IMR-90 (cell line): ENCODE measurements at regions not wholly inside any gene's neighbourhood (a gene's known extent, or its start where the extent isn't known, plus 50 kb on each side); places are given as distances from the start of the nearest gene placed in this dataset.

Experiments used
- ATAC-seq: fragments of 200-7000 bp; cut with Tn5 transposase; 2 replicates; pipeline ENCODE4 v1.9.1; 2020; ENCODE audit warnings: low read depth, mild to moderate bottlenecking, moderate library complexity
- BruUV-seq: library from RNA; stranded (reverse); fragments of 400-500 nt; replicated peaks from 2 replicates; lab custom pipeline; 2021; lab: Mats Ljungman, UMichigan
- CTCF ChIA-PET: fragments of 300-600 bp; formaldehyde crosslinking; extraction: SDS; loops from one replicate; lab custom pipeline; 2021; ENCODE audit warnings: antibody characterized with exemption; lab: Yijun Ruan, JAX
- POLR2A ChIA-PET: fragments of 300-600 bp; sonication (Branson Sonifier 250); formaldehyde crosslinking; loops from one replicate; lab custom pipeline; 2022; ENCODE audit warnings: antibody characterized with exemption; ENCODE audit not compliant: unreplicated experiment; lab: Charles Lee
- DNase-seq: peaks from one replicate; pipeline ENCODE4 v3.0.0; 2013
- H2AFZ ChIP-seq: replicated peaks from 2 replicates; pipeline ENCODE3; 2013; ENCODE audit warnings: low read length, mild to moderate bottlenecking; ENCODE audit not compliant: poor library complexity
- H2AK5ac ChIP-seq: 2 replicates; pipeline ENCODE4 v1.6.1; 2013; ENCODE audit warnings: low read depth, low read length, inconsistent platforms
- H2AK9ac ChIP-seq: replicated peaks from 2 replicates; pipeline ENCODE3; 2013; ENCODE audit warnings: mild to moderate bottlenecking, low read depth, low read length, moderate library complexity; ENCODE audit not compliant: poor library complexity
- H2BK120ac ChIP-seq: 2 replicates; pipeline ENCODE4 v1.6.1; 2013; ENCODE audit warnings: low read depth, low read length, inconsistent platforms
- H2BK15ac ChIP-seq: 3 replicates; pipeline ENCODE4 v1.6.1; 2013; ENCODE audit warnings: low read depth, low read length, inconsistent platforms
- H2BK20ac ChIP-seq: 2 replicates; pipeline ENCODE4 v1.6.1; 2013; ENCODE audit warnings: low read depth, mild to moderate bottlenecking, inconsistent platforms, low read length, moderate library complexity
- H2BK5ac ChIP-seq: 2 replicates; pipeline ENCODE4 v1.6.1; 2013; ENCODE audit warnings: mild to moderate bottlenecking, low read depth, low read length, inconsistent platforms; ENCODE audit not compliant: poor library complexity, severe bottlenecking
- H3K14ac ChIP-seq: replicated peaks from 2 replicates; pipeline ENCODE4 v1.6.1; 2013; ENCODE audit warnings: low read depth, low read length, inconsistent platforms
- H3K18ac ChIP-seq: 2 replicates; pipeline ENCODE4 v1.6.1; 2013; ENCODE audit warnings: low read depth, low read length, control low read depth
- H3K23ac ChIP-seq: 2 replicates; pipeline ENCODE4 v1.6.1; 2013; ENCODE audit warnings: low read depth, low read length, inconsistent platforms
- H3K27ac ChIP-seq: 2 replicates; pipeline ENCODE4 v1.5.1; 2013; ENCODE audit warnings: mild to moderate bottlenecking, control low read depth, low read length; ENCODE audit not compliant: insufficient read depth
- H3K27me3 ChIP-seq: 2 replicates; pipeline ENCODE4 v1.6.1; 2013; ENCODE audit warnings: low read length; ENCODE audit not compliant: control insufficient read depth, insufficient read depth
- H3K36me3 ChIP-seq: 2 replicates; pipeline ENCODE4 v1.6.1; 2013; ENCODE audit warnings: low read length, mixed read lengths; ENCODE audit not compliant: control insufficient read depth, insufficient read depth
- H3K4ac ChIP-seq: 2 replicates; pipeline ENCODE4 v1.6.1; 2013; ENCODE audit warnings: low read depth, low read length, inconsistent platforms
- H3K4me1 ChIP-seq: 2 replicates; pipeline ENCODE4 v1.6.1; 2013; ENCODE audit warnings: low read length, mixed read lengths; ENCODE audit not compliant: control insufficient read depth, insufficient read depth
- H3K4me2 ChIP-seq: 2 replicates; pipeline ENCODE4 v1.6.1; 2013; ENCODE audit warnings: low read depth, mild to moderate bottlenecking, control low read depth, low read length, moderate library complexity
- H3K4me3 ChIP-seq: 2 replicates; pipeline ENCODE4 v1.5.1; 2013; ENCODE audit warnings: low read depth, mild to moderate bottlenecking, control low read depth, low read length, moderate library complexity; ENCODE audit not compliant: insufficient read depth
- H3K56ac ChIP-seq: 2 replicates; pipeline ENCODE4 v1.6.1; 2013; ENCODE audit warnings: low read length, inconsistent platforms; ENCODE audit not compliant: insufficient read depth; ENCODE audit errors: extremely low read depth
- H3K79me1 ChIP-seq, 2 experiments: 2 replicates each; pipeline ENCODE4 v1.6.1; 2013; ENCODE audit warnings: low read length in 2 of 2, inconsistent platforms in 1 of 2, low read depth in 1 of 2
- H3K9ac ChIP-seq: 2 replicates; pipeline ENCODE4 v1.6.1; 2013; ENCODE audit warnings: low read depth, low read length, control low read depth
- H3K9me1 ChIP-seq: 2 replicates; pipeline ENCODE4 v1.6.1; 2013; ENCODE audit warnings: low read length, inconsistent platforms; ENCODE audit not compliant: insufficient read depth
- H3K9me3 ChIP-seq: 2 replicates; pipeline ENCODE4 v1.6.1; 2013; ENCODE audit warnings: low read length; ENCODE audit not compliant: control insufficient read depth, insufficient read depth
- H4K20me1 ChIP-seq: 2 replicates; pipeline ENCODE4 v1.6.1; 2013; ENCODE audit warnings: low read length, inconsistent platforms; ENCODE audit not compliant: insufficient read depth
- H4K5ac ChIP-seq: 2 replicates; pipeline ENCODE4 v1.6.1; 2013; ENCODE audit warnings: mild to moderate bottlenecking, low read depth, low read length, control low read depth
- H4K8ac ChIP-seq, 2 experiments: 2 replicates each; pipeline ENCODE4 v1.6.1; 2013; ENCODE audit warnings: low read depth in 2 of 2, low read length in 2 of 2, control low read depth in 1 of 2, inconsistent platforms in 1 of 2
- H4K91ac ChIP-seq: 2 replicates; pipeline ENCODE4 v1.6.1; 2013; ENCODE audit warnings: low read depth, low read length, inconsistent platforms; ENCODE audit not compliant: insufficient read depth
- POLR2A ChIP-seq: IDR thresholded peaks from 2 replicates; pipeline ENCODE4 v1.6.1; 2012; ENCODE audit warnings: mild to moderate bottlenecking, low read depth, low read length
- RCOR1 ChIP-seq: IDR thresholded peaks from 2 replicates; pipeline ENCODE4 v1.6.1; 2012; ENCODE audit warnings: mild to moderate bottlenecking, low read length, improper control_type of control experiment; ENCODE audit not compliant: insufficient replicate concordance
- WGBS, 2 experiments: methylation state at CpG; one replicate each; pipeline versions ENCODE4 v1.1.5 to v1.1.7; 2013; ENCODE audit warnings: missing lambda C conversion rate in 2 of 2; ENCODE audit not compliant: insufficient read length in 1 of 2; ENCODE audit errors: extremely low coverage in 2 of 2; 5-methylcytosine and 5-hydroxymethylcytosine counted together
- dilution Hi-C: fragments of 300-500 bp; cut with HindIII; formaldehyde crosslinking; loops from one replicate; pipeline ENCODE4 v1.14.3; 2018; ENCODE audit warnings: low sequenced_read_pairs; ENCODE audit not compliant: unreplicated experiment
- in situ Hi-C: fragments of 300-500 bp; cut with MboI; formaldehyde crosslinking; loops from 3 replicates; pipeline ENCODE4 v1.14.3; 2019; ENCODE audit warnings: low sequenced_read_pairs, inconsistent platforms, mixed read lengths
- intact Hi-C: fragments of 100-400 bp; cut with micrococcal nuclease; formaldehyde crosslinking; loops from 2 replicates; pipeline ENCODE4 v1.10.0; 2022
- TF ChIP-seq, protein P1 (sequence below): fragments of 150-350 bp; IDR thresholded peaks from 2 replicates; pipeline ENCODE4 v1.6.1; 2016; ENCODE audit warnings: low read depth, mild to moderate bottlenecking, low read length, moderate library complexity, borderline replicate concordance

DNA sequence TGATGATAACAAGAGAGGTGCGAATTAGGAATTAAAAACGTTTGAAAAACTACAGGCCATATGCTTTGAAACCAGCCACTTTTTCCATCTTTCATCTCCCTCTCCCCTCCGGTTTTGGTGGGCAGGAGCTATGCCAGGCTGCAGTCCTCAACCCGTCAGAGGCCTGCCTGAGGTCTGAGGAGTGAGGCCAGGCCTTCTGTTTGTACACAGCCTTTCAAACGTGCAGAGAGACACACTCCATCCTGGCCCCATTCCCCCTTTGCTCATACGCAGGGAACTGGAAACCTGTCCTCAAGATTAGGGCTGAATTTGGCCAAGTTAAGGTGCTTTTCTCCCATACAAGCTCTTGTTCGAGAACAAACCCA is 74.5 kb downstream of the ZIC5 start:
- ChIA-PET POLR2A (no interaction called here), CTCF (no interaction called here)
- no peak overlapping the region for H4K8ac ChIP-seq
- intact Hi-C loops: no loop called here
- no peak overlapping the region for H4K5ac ChIP-seq
- H3K27me3 ChIP-seq: peaks cover 65% of the 10 kb centered on the region
- no peak overlapping the region for H2BK5ac ChIP-seq
- no peak overlapping the region for H2AK9ac ChIP-seq
- no peak overlapping the region for H3K9ac ChIP-seq
- H3K4me1 ChIP-seq: no peaks in the 10 kb centered on the region
- no peak overlapping the region for H3K27ac ChIP-seq
- ATAC-seq: no peak
- H3K56ac ChIP-seq: no peak overlapping the region
- no peak overlapping the region for H2AFZ ChIP-seq
- no peak for DNase-seq
- H3K9me1 ChIP-seq: no peaks in the 10 kb centered on the region
- H3K4me3 ChIP-seq: no peak overlapping the region
- no peak overlapping the region for H4K91ac ChIP-seq
- H2BK15ac ChIP-seq: no peak overlapping the region
- H3K14ac ChIP-seq: no peak overlapping the region
- no peaks in the 10 kb centered on the region for H4K20me1 ChIP-seq
- 100% methylated on average over 1 of the region's 7 CpGs; no CpG with 5 or more reads in 1 of the 2 experiments for WGBS, 2 experiments
- no peaks in the 10 kb centered on the region for H3K79me1 ChIP-seq
- H2AK5ac ChIP-seq: no peak overlapping the region
- no peak overlapping the region for H2BK20ac ChIP-seq
- H3K23ac ChIP-seq: no peak overlapping the region
- TF ChIP-seq POLR2A (no peak), RCOR1 (no peak)
- TF ChIP-seq, protein P1, sequence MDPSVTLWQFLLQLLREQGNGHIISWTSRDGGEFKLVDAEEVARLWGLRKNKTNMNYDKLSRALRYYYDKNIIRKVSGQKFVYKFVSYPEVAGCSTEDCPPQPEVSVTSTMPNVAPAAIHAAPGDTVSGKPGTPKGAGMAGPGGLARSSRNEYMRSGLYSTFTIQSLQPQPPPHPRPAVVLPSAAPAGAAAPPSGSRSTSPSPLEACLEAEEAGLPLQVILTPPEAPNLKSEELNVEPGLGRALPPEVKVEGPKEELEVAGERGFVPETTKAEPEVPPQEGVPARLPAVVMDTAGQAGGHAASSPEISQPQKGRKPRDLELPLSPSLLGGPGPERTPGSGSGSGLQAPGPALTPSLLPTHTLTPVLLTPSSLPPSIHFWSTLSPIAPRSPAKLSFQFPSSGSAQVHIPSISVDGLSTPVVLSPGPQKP: no peak
- no peak overlapping the region for H2BK120ac ChIP-seq
- no TSS peak for BruUV-seq
- dilution Hi-C loops: no loop called here
- no peak overlapping the region for H3K4ac ChIP-seq
- H3K18ac ChIP-seq: no peak overlapping the region
- no peak overlapping the region for H3K4me2 ChIP-seq
- in situ Hi-C loops: no loop called here
- H3K9me3 ChIP-seq: peaks cover 9% of the 10 kb centered on the region
- no peaks in the 10 kb centered on the region for H3K36me3 ChIP-seq
